ENCODE measurements at regions not wholly inside any gene's neighbourhood (a gene's known extent, or its start where the extent isn't known, plus 50 kb on each side); places are given as distances from the start of the nearest gene placed in this dataset.

- no peak for DNase-seq (ENCODE audit: low read depth)
- no peak overlapping the region for H3K4me3 ChIP-seq (ENCODE audit: low read depth, low read length)
- TF ChIP-seq CTCF (conservative IDR thresholded peaks at IDR 0.05; ENCODE audit: low read depth, low read length), result no peak
Observed at GRCh38 chr9:103837940-103838339, 256.2 kb upstream of the SMC2 start.

GRCh38 chr9:103839197-103839596 is 254.9 kb upstream of the SMC2 start:
- no peak for TF ChIP-seq CTCF (conservative IDR thresholded peaks at IDR 0.05; ENCODE audit: low read depth, low read length)
- H3K4me3 ChIP-seq (ENCODE audit: low read depth, low read length), result no peak overlapping the region
- no peak for DNase-seq (ENCODE audit: low read depth)

GRCh38 chr9:103867886-103868285 is 226.2 kb upstream of the SMC2 start:
- no peak overlapping the region for H3K4me3 ChIP-seq (ENCODE audit: low read depth, low read length)
- no peak for DNase-seq (ENCODE audit: low read depth)
- no peak for TF ChIP-seq CTCF (conservative IDR thresholded peaks at IDR 0.05; ENCODE audit: low read depth, low read length)

- DNase-seq (ENCODE audit: low read depth), result no peak
- H3K4me3 ChIP-seq (ENCODE audit: low read depth, low read length), result no peak overlapping the region
- TF ChIP-seq CTCF (conservative IDR thresholded peaks at IDR 0.05; ENCODE audit: low read depth, low read length), result no peak
Observed at GRCh38 chr9:103872811-103873210, 221.3 kb upstream of the SMC2 start.

- TF ChIP-seq CTCF (conservative IDR thresholded peaks at IDR 0.05; ENCODE audit: low read depth, low read length), result no peak
- no peak for DNase-seq (ENCODE audit: low read depth)
- H3K4me3 ChIP-seq (ENCODE audit: low read depth, low read length), result no peak overlapping the region
Observed at GRCh38 chr9:103881419-103881818, 212.7 kb upstream of the SMC2 start.

GRCh38 chr9:103889989-103890388 is 204.1 kb upstream of the SMC2 start:
- DNase-seq (ENCODE audit: low read depth), result no peak
- no peak overlapping the region for H3K4me3 ChIP-seq (ENCODE audit: low read depth, low read length)
- no peak for TF ChIP-seq CTCF (conservative IDR thresholded peaks at IDR 0.05; ENCODE audit: low read depth, low read length)

GRCh38 chr9:103894184-103894583 is 199.9 kb upstream of the SMC2 start:
- DNase-seq (ENCODE audit: low read depth), result no peak
- TF ChIP-seq CTCF (conservative IDR thresholded peaks at IDR 0.05; ENCODE audit: low read depth, low read length), result no peak
- H3K4me3 ChIP-seq (ENCODE audit: low read depth, low read length), result no peak overlapping the region
